Astrocyte of the hippocampus (primary cell): ENCODE measurements at regions not wholly inside any gene's neighbourhood (a gene's known extent, or its start where the extent isn't known, plus 50 kb on each side); places are given as distances from the start of the nearest gene placed in this dataset.
"Not testable (repeated sequence)": the region's sequence is repeated elsewhere in the genome, so short reads cannot be mapped to it uniquely, and the experiment has no call there.

Experiments used
- DNase-seq: peaks from one replicate; pipeline ENCODE4 v3.0.0; 2011; ENCODE audit warnings: low read depth, low spot score

DNA sequence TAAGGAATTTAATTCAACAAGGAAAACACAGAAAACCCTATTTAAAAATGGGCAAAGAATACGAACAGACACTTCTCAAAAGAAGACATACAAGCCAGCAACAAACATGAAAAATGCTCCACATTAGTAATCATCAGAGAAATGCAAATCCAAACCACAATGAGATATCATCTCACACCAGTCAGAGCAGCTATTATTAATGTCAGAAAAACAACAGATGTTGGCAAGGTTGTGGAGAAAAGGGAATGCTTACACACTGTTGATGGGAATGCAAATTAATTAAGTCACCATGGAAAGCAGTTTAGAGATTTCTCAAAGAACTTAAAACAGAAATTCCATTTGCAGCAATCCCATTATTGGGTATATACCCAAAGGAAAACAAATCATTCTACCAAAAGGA, 55.2 kb downstream of the GCC1 start:
- DNase-seq = no peak

DNA sequence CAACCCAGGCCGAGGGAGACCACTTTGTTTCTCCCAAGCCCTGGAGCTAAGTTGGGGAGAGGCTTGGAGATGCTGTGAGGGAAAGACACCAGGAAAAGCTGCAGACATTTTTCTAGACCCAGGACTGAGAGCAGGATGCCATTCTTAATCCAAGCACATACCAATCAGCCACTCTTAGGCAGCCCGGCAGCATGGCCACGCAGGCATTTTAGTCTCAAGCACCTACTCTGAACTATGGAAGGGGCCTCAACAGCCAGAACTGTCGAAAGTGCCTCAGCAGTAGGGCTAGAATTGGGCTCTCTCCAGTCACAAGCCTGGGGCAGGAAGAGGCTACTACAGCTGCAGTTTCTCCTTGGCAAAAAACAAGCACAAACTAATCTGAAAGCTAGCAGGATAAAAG, 57.8 kb downstream of the GCC1 start:
- no peak for DNase-seq

DNA sequence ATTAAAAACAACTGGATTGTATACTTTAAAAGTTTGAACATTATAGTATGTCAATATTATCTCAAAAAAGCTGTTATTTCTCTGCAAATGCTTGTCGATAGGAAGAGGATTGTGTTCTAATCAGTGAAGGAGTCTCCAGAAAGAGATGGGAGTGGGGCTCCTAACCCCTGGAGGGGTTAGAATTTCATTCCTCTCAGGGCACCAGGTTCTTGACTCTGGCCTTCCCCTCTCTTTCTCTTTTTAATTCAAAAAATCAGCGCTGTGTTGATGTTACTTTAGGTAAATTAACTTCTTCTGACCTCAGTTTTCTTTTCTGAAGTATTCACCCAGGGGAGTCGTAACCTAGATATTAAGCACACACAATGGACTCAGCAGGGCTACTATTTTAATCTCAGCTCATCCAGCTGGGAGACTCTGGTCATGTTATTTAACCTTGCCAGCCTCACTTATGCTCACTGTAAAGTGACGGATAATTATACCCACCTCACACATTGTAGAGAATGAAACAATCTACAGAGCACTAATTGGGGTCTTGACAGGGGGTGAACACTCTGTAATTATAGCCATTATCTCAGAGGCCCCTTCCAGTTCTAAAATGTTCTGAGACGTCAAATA, 59.4 kb downstream of the GCC1 start:
- no peak for DNase-seq

DNA sequence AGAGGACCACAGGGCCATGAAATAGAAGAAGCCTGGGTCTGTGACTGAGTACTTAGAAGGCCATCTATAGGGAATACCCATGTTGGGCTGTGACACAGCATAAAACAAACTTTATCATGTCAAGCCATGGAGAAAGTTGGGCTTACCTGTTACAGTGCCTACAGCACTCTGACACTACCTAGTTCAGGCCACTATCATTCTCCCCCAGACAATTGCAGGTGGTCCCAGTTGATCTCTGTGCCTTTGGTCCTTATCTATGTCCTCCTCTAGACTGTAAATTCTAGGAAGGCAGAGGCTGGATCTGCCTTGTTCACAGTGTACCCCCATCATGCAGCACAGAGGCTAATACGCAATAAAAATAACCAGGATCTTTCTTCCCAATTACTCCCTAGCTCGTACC, 69.1 kb downstream of the GCC1 start:
- no peak for DNase-seq

DNA sequence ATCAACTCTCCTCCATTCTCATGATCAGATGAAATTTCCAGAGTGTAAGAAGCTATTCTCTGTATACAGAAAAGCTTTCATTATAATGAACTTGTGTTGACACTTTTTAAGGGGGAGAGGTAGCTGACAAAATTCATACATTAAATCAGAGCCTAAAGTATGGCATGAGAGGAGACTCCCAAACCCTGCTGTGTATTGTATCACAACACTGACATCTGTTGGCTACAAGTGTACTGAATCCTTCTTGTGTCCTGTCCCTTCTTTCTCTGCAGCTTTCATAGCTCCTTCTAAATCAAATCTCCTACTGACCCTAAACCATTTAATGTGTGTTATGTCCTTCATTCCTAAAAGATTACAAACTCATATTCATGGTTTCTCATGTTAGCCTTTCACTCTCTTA, 70.9 kb downstream of the GCC1 start:
- DNase-seq = peak; percentile 40

DNA sequence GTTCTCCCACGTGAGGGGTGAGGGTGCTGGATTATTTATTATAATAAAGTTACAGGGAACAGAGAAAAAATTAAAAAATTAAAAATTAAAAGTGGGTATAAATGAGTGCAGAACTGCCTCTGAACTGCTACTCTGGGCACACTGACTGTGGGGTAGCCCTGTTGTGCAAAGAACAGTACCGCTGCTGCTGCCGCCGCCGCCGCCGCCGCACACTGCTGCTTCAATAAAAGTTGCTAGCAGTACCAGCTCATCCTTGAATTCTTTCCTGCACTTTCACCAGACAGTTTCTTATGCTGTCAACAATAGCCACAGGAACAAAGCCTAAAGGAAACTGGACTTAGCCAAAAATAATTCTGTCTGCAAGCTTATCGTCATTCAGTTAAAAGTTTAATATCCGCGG, 72.1 kb downstream of the GCC1 start:
- DNase-seq = no peak

DNA sequence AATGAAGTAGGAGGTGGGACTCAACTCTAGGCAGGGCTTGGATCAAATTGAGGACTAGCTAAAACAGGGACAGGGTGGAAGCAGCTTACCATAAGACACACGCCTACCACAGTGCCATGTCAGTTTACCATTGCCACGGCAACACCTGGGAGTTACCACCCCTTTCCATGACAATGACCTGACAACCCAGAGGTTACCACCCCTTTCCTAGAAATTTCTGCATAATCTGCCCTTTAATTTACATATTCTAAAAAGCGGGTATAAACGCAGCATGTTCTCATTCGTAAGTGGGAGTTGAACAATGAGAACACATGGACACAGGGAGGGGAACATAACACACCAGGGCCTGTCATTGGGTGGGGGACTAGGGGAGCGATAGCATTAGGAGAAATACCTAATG, 72.7 kb downstream of the GCC1 start:
- DNase-seq = no peak

DNA sequence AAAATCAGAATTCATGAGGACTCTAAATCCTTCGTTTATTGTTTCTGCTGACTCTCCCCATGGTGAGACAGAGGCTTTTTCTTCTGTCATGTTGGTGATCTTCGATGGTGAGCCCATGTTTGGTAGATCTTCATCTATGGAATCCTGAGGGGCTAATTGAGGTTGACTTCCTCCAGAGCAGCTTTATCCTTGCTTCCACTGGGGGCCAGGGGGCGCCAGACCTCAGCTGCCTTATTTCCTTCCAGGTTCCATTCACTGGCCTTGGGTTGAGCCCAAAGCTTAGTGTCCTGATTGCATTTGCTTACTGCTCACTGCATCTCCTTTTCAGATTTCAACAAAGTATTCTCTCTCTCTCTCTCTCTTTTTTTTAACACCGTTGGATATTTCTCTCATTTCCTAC, 80.7 kb downstream of the GCC1 start:
- DNase-seq = peak; percentile 14

DNA sequence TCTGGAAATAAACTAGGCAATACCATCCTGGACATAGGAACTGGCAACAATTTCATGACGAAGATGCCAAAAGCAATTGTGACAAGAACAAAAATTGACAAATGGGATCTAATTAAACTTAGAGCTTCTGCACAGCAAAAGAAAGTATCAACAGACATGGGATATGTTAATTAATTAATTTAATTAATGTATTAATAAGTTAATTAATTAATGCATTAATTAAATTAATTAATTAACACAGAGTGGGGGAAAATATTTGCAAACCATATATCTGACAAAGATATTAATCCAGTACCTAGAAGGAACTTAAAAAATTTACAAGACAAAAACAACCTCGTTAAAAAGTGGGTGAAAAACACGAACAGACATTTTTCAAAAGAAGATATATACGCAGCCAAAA, 83.6 kb downstream of the GCC1 start:
- DNase-seq = no peak

DNA sequence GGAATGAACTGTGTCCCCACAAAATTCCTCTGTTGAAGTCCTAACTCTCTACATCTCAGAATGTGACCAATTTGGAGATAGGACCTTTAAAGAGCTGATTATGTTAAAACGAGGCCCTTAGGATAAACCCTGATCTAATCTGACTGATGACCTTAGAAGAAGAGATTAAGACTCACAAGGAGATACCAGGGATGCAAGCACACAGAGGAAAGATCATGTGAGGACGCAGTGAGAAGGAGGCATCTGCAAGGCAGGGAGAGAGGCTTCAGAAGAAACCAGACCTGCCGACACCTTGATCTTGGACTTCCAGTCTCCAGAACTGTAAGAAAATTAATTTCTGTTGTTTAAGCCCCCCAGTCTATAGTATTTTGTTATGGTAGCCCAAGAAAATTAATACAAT, 94.9 kb upstream of the ZNF800 start:
- no peak for DNase-seq

DNA sequence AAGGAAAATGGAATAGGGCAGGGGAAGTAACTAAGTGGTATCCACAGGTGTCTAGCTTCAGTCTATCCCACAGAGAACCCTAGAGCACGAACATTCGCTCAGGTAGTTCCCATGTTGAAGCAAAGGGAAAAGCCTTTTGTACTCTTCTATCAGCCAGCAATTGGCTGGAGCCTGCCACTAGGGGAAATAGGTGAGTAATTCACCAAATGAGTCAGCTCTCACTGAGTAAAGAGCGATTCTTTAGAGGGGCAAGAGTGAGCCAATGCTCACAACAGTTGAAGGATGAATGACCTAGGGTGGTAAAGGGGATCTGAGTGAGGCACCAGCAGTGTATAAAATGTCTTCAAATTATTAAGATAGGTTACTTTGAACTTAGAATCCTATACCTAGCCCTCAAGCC, 94.1 kb upstream of the ZNF800 start:
- DNase-seq = no peak

DNA sequence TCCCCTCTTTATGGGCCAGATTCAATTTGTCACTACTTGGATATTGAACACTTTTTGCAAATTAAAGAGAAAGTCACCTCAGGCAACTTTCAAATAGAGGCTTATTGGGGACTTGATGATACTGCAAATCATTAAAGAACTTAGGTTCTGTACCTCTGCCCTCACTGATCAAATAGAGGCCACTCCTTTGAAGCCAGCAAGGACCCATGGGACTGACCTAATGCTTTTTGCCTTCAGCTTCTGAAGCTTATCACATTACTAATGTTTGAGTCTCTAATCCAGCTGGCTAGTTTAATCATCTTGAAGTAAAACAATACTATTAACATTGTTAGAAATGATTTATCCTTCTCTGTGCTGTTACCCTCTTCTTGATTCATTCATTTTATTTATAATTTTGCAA, 93.0 kb upstream of the ZNF800 start:
- DNase-seq = no peak

DNA sequence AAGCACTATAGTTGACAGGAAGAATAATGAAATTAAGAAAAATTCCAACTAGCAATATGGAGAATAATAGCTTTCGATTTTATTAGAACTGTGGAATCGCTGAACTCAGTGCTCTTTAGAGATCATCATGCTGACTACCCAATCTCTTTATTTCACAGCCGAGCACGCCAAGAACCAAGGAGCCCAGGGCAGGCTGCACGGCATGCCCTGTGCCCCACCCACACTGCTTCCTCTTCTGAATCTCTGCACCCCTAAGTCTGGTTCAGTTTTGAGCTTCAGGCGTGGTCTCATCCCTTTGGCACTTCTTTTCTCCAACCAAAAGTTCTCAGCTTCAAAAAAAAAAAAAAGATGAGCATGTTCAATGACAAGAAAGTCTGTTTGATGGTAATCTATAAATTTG, 92.4 kb upstream of the ZNF800 start:
- no peak for DNase-seq

DNA sequence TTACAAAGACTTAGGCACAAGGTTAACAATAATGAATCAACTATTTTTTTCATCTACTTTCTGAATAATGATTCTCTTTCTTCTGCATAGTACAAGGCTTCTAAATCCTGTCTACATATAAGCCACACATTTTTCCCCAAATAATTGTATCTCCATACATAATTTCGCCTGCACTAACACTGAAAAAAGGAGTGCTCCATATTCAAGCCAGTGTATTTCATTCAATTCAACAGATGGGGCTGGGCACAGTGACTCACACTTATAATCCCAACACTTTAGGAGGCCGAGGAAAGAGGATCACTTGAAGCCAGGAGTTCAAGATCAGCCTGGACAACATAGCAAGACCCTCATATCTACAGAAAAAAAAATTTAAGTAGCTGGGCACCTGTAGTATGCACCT, 86.0 kb upstream of the ZNF800 start:
- DNase-seq = no peak

DNA sequence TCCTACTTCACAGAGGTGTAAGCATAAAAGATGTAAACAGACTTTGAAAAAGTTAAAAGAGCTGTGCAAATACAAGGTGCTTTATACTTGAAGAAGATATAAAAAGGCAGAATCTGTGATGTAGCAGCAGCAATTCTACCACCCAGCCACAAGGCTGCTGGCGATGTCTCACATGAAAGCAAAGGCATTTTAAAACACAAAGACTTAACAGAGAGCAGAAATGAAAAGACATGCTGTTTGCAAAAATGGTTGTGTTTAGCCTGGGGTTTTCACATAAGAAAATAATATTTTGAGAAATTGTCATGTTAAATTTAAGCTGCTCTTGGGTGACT, 85.5 kb upstream of the ZNF800 start:
- DNase-seq = no peak

DNA sequence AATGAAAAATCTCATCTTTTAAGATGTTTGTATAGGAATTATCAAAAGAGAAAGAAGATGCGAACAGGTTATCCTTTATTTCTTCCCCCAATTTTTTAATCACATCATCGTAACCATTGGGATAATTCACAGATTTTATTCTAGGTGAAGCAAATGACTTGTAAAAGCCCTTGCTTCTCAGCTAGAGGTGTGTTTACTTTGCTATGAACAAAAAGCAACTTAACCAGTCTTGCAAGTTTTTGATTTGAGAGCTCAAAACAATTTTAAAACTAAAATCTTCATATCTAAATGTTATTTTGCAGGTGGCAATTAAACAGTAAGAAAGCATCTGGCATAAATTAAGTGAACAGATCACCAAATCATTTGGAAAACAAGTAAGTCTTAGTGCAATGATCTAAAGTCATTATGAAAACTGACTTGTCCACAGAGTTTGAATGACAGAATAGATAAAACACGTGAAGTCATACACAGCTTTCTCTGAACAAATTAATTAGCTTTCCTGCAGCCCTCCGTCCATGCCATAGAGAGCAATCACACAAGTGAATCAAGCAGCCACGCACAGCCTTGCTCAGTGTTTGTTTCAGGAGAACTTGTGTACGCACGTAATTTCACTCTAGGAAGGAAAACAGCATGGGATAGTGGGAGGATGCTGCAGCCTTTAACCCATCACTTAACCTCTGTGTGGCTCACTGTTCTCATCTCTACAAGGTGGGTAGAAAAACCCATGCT, 85.0 kb upstream of the ZNF800 start:
- DNase-seq = no peak

DNA sequence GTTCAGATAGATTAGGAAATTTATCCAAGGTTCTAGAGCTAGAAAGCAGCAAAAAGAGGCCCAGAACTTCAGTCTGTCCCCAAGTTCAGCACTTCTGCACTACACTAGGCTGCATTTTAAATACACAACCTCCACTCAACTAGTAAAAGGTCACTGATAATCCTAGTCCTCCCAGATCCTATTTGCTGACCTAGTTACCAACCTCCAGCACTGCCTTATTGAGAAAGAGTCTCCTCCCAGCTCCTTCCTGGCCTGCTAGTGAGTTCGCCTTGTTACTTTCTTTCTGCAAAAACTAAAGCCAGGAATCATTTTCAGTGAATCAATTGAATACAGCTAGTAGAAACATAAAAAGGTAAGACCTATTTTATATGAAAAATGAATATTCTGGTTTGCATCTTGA, 84.1 kb upstream of the ZNF800 start:
- DNase-seq = no peak

DNA sequence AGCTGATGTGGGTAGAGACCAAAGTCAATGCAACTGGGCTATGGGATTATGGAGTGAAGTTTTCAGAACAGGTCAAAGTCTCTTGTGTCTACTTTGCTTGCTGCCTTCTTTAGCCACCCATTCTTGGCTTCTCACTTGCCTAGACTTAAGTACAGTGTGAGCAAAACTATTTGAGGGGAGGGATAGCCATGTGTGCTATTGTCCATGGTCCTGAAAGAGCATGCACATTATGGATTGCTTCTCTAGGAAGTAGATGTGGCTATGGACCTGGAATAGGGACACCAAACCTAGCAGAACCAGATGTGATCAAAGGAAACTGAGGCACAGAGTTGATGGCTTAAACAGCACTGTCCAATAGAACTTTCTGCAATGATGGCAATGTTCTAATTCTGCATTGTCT, 81.9 kb upstream of the ZNF800 start:
- peak; percentile 41 for DNase-seq

DNA sequence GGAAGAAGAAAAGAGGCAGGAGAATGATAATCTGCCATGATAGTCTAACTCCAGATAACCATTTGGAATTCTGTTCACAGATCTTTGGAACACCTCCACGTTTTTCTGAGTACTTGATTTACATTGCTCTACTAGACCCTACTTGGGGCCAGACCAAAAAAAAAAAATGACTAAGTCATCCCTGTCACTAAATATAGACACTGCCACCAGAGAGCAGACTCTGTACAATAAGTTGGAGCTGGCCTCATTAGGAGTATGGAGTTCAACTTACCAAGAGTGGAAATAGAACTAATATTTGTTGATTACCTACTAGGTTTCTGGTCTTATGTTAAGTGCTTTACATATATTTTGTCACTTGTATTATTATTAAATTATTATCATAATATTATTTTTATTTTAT, 80.9 kb upstream of the ZNF800 start:
- DNase-seq = no peak

DNA sequence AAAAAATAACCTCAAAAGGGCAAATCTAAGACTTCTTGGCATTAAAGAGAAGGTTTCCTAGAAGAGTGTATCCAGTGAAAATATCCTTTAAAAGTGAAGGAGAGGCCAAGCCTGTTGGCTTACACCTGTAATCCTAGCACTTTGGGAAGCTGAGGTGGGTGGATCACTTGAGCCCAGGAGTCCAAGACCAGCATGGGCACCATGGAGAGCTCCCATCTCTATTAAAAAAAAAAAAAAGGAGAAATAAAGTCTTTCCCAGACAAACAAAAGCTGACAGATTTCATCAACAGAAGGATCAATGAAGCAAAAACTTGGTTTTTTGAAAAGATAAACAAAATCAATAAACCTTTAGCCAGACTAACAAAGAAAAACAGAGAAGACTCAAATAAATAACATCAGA, 67.6 kb upstream of the ZNF800 start:
- no peak for DNase-seq

DNA sequence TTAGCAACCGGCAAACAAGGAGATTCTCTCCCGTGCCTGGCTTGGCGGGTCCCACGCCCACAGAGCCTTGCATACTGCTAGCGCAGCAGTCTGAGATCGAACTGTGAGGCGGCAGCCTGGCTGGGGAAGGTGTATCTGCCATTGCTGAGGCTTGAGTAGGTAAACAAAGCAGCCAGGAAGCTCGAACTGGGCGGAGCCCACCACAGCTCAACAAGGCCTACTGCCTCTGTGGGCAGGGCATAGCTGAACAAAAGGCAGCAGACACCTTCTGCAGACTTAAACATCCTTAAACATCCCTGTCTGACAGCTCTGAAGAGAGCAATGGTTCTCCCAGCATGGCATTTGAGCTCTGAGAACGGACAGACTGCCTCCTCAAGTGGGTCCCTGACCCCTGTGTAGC, 58.8 kb upstream of the ZNF800 start:
- DNase-seq = not testable (repeated sequence)

DNA sequence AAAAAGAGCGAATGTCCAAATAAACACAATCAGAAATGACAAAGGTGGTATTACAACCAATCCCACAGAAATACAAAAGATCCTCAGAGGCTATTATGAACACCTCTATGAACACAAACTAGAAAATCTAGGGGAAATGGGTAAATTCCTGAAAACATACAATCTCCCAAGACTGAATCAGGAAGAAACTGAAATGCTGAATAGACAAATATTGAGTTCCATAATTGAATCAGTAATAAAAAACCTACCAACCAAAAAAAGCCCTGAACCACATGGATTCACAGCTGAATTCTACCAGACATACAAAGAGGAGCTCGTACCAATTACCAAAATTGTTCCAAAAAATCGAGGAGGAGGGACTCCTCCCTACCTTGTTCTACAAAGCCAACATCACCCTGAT, 56.1 kb upstream of the ZNF800 start:
- DNase-seq = no peak

DNA sequence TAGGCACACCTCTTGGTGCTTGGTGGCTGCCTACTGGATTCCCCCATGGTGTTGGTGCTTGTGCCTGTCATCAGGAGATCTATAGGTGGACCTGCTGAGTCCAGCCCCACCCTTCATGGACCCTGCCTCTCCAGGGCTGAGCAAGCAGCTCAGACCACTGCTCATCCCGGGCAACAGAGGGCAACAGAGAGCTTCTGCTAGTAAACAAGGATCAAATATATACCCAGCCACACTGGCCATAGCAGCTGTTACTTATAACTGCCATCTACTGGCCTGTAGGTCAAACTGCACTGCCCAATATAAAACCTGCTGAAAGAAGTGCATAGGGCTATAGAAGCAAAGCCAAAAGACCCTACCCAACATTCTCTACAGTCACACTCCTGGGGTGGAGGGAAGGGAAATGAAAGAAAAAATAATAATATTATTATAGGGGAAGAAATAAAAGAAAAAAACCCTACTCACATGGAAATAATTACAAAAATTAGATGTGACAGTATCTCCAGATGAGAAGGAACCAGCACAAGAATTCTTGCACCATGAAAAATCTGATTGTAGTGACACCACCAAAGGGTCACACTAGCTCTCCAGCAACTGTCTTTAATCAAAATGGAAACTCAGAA, 54.9 kb upstream of the ZNF800 start:
- peak; percentile 31 for DNase-seq

DNA sequence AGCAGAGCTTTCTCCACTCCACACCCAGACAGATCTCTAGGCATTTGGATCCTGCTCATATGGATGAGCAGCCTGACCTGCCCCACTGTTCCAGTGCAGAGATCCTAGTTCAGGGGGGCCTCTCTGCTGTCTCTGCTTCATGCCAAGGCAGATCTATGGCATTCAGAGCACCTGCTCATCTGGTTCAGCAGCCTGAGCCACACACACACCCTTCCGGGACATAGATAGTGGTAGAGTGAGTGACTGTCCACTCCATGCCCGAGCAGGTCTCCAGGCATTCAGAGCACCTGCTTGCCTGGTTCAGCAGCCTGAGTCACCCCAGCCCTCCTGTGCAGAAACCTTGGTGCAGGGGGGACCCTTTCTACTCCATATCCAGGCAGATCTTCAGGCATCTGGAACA, 54.3 kb upstream of the ZNF800 start:
- DNase-seq = no peak
